Peyer's patch (tissue), 4 donors: ENCODE measurements at regions not wholly inside any gene's neighbourhood (a gene's known extent, or its start where the extent isn't known, plus 50 kb on each side); places are given as distances from the start of the nearest gene placed in this dataset.

Experiments used
- DNase-seq, 3 donors: peaks; one replicate each; pipeline ENCODE4 v3.0.0-alpha.2; 2017 to 2019
- H3K27ac ChIP-seq, 4 donors: fragments of 200-600 bp; sonication (generic); one replicate each; pipeline ENCODE4 v1.5.1; 2016 to 2019
- H3K27me3 ChIP-seq, 2 donors: fragments of 200-600 bp; sonication (generic); one replicate each; pipeline ENCODE4 v1.5.1; 2019
- H3K36me3 ChIP-seq, 3 donors: fragments of 200-600 bp; sonication (generic); one replicate each; pipeline ENCODE4 v1.5.1; 2016 to 2019
- H3K4me1 ChIP-seq, 4 donors: fragments of 200-600 bp; sonication (generic); one replicate each; pipeline ENCODE4 v1.5.1; 2016 to 2019
- H3K4me3 ChIP-seq, 4 donors: fragments of 200-600 bp; sonication (generic); 1 replicate in 3 of 4; 2 replicates in 1 of 4; pipeline ENCODE4 v1.5.1; 2016 to 2019; ENCODE audit warnings: mild to moderate bottlenecking in 1 of 4
- H3K9me3 ChIP-seq, 4 donors: fragments of 200-600 bp; sonication (generic); one replicate each; pipeline ENCODE4 v1.5.1; 2016 to 2019; ENCODE audit warnings: mild to moderate bottlenecking in 1 of 4
- CTCF ChIP-seq, 6 experiments: fragments of 450-650 bp in 4 of 6; fragments of 200-600 bp in 2 of 6; sonication (generic) in 1 of 6; IDR thresholded peaks; one replicate each; pipeline ENCODE4 v1.5.1; 2017 to 2019; ENCODE audit warnings: antibody characterized with exemption in 6 of 6, mild to moderate bottlenecking in 3 of 6, moderate library complexity in 1 of 6
- POLR2A ChIP-seq, 2 donors: fragments of 450-650 bp; IDR thresholded peaks; one replicate each; pipeline ENCODE4 v1.5.1; 2017; ENCODE audit warnings: antibody characterized with exemption in 2 of 2, mild to moderate bottlenecking in 2 of 2, moderate library complexity in 2 of 2

GRCh38 chr15:96183867-96184266, 146.6 kb upstream of the NR2F2 start:
- no peak for DNase-seq
- TF ChIP-seq CTCF (IDR thresholded peaks at IDR 0.05): no peak
- no peak for TF ChIP-seq POLR2A (IDR thresholded peaks at IDR 0.05)
- Histone ChIP-seq H3K9me3 (no peaks in the 10 kb centered on the region), H3K27me3 (no peaks in the 10 kb centered on the region), H3K4me3 (no peak overlapping the region), H3K36me3 (no peaks in the 10 kb centered on the region), H3K4me1 (no peaks in the 10 kb centered on the region), H3K27ac (peak overlapping the region in 1 of 4 donors; percentile 23)

GRCh38 chr15:96184297-96184696, 146.2 kb upstream of the NR2F2 start:
- TF ChIP-seq CTCF (IDR thresholded peaks at IDR 0.05) (no peak), POLR2A (IDR thresholded peaks at IDR 0.05) (no peak)
- Histone ChIP-seq H3K36me3 (no peaks in the 10 kb centered on the region), H3K9me3 (no peaks in the 10 kb centered on the region), H3K27me3 (no peaks in the 10 kb centered on the region), H3K4me3 (no peak overlapping the region), H3K27ac (peak overlapping the region in 1 of 4 donors; percentile 23), H3K4me1 (no peaks in the 10 kb centered on the region)
- DNase-seq: no peak

GRCh38 chr15:96186105-96186504, 144.4 kb upstream of the NR2F2 start:
- Histone ChIP-seq H3K36me3 (no peaks in the 10 kb centered on the region), H3K9me3 (no peaks in the 10 kb centered on the region), H3K27me3 (no peaks in the 10 kb centered on the region), H3K4me1 (no peaks in the 10 kb centered on the region), H3K4me3 (no peak overlapping the region), H3K27ac (no peak overlapping the region)
- no peak for DNase-seq
- no peak for TF ChIP-seq POLR2A (IDR thresholded peaks at IDR 0.05)
- TF ChIP-seq CTCF (IDR thresholded peaks at IDR 0.05): no peak

- H3K4me1 ChIP-seq: no peaks in the 10 kb centered on the region
- H3K4me3 ChIP-seq: no peak overlapping the region
- no peaks in the 10 kb centered on the region for H3K36me3 ChIP-seq
- no peaks in the 10 kb centered on the region for H3K9me3 ChIP-seq
- H3K27me3 ChIP-seq: no peaks in the 10 kb centered on the region
- no peak overlapping the region for H3K27ac ChIP-seq
- no peak for DNase-seq
- TF ChIP-seq CTCF (IDR thresholded peaks at IDR 0.05) (no peak), POLR2A (IDR thresholded peaks at IDR 0.05) (no peak)
These were observed 142.9 kb upstream of the NR2F2 start for GRCh38 chr15:96187341-96188305.

GRCh38 chr15:96197721-96198120, 132.8 kb upstream of the NR2F2 start:
- H3K4me3 ChIP-seq: no peak overlapping the region
- no peaks in the 10 kb centered on the region for H3K36me3 ChIP-seq
- TF ChIP-seq CTCF (IDR thresholded peaks at IDR 0.05) (no peak), POLR2A (IDR thresholded peaks at IDR 0.05) (no peak)

More at GRCh38 chr15:96197721-96198120, 132.8 kb upstream of the NR2F2 start:
- Histone ChIP-seq H3K27ac (no peak overlapping the region), H3K4me1 (no peaks in the 10 kb centered on the region), H3K9me3 (no peaks in the 10 kb centered on the region), H3K27me3 (no peaks in the 10 kb centered on the region)
- no peak for DNase-seq
